ENCODE measurements at regions not wholly inside any gene's neighbourhood (a gene's known extent, or its start where the extent isn't known, plus 50 kb on each side); places are given as distances from the start of the nearest gene placed in this dataset.

GRCh38 chr5:96088706-96089498 is 127.3 kb upstream of the ELL2 start:
- DNase-seq: no peak

DNA sequence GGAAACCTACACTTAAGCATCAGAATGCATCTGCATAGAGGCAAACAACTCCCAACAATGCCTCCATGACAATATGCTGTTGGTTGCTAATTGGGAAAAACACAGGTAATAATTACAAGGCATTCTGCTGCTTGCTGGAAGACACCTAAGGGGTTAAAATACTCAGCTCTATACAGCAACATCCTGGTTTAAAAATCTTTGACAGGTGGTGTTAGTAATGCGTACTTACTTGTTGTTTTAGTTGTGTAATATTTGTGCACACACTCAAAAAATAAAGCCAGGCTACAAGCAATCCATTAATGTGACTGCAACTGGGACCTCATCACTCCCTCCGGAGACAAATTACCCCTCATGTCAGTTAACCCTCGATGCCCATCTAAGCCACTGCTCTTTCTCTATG is 126.3 kb upstream of the ELL2 start:
- no peak for DNase-seq

DNA sequence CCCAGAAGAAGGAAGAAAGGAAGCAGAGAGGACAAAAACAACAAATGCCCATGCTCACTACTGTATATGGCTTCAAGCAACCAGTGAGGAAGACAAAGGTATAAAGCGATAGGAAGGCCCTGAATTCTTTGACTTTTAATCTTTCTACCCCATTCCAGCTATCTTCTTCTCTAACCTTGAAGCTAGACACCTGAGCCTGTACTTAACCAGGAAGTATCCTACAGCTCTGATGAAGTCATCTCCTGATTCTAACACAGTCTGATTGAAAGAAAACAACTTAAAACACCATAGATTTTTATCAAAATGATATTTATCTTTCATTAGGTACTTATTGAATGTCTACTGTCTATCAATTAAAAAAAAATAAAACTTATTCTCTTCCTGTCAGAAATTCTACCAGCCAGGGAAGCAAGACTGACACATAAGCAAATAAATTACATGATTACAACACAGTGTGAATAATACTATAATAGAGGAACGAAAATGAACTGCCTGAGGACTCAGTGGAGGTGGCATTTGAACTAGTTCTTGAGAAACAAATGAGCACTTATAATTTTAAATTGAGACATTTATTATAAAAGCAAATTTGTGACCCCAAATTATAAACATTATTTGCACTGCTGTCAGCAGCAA is 123.3 kb upstream of the ELL2 start:
- peak; percentile 82 for DNase-seq

DNA sequence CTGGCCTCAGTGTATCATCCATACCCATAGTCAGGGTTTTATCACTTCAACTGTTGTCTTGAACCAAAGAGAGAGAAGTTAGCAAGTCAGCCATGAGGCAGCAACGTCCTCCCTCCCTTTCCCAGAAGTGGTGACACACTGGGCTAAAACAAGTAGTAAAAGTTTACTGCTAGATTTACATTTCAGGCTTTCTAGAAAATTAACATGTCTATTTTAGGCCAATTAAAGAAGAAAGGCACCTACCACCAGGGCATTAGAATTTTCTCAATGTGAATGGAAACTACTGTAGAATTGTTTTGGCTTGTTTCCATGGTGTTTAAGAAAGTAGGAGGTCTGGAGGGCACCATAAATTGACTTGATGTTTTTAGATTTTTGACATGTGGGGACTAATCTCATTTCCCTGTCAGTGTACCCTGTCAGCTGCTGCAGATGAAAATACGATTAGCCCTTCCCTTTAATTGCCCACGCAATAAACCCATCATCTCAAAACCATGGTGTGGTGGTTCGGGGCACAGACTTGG is 121.8 kb upstream of the ELL2 start:
- peak; percentile 28 for DNase-seq

DNA sequence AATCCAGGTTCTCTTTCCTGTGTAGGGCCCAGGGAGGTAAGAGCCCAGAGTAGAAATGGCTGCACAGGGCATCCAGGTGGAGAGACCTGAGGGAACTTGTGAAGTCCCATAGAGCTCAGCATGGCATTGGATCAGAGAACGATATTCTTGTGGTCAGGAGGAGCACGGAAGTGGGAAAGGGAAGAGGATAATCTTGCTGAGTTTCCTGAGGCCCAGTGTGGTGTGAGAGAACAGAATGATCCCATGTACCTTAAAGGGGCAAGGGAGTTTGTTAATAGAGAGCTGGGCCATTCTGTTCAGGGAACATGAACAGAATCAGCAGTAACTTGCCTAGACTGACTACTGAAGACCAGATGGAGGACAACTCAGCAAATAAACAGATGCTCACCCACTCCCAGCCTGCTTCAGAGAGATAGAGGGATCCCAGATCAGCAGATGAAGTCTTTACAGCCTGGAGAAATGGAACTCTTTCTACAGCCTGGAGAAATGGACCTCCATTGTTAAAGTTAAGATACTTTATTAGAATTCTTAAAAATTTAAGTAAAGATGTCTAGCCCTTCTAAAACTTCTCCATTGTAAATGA is 119.7 kb upstream of the ELL2 start:
- no peak for DNase-seq

DNA sequence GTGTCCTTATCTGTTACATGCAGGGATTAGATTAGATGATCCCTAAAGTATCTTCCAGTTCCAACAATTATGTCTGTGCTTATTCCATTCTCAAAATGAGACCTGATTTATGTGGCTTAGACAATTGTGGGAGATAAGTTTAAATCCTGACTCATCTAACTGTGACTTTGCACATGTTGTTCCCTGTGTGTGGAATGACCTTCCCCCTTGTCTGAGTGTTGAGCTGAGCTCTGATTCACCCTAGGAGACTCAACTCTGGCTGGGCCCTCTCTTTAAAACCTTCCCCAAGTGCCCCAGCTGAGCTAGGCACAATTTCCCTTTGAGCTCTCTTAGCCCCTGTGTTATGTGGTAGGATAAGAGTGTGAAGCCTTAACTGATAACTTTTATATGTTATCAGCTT is 118.9 kb upstream of the ELL2 start:
- peak; percentile 65 for DNase-seq

DNA sequence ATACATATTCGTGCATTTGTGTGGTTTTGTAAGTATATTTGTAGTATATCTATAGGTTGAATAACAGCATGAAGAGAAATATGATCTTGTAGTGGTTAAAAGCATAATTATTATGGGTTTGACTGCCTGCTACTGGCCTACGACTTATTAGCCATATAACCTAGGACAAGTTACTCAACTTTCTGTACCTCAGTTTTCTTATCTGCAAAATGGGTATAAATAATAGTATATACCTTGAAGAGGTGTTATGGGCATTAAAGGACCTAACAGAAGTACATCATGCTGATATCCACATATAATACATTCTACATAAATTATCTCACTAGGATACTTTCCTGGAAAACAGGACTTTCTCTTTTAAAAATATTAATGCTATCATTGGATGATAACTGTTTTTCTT is 118.3 kb upstream of the ELL2 start:
- no peak for DNase-seq

- peak; percentile 89 for DNase-seq
Observed at GRCh38 chr5:96079075-96079474, 117.4 kb upstream of the ELL2 start.

DNA sequence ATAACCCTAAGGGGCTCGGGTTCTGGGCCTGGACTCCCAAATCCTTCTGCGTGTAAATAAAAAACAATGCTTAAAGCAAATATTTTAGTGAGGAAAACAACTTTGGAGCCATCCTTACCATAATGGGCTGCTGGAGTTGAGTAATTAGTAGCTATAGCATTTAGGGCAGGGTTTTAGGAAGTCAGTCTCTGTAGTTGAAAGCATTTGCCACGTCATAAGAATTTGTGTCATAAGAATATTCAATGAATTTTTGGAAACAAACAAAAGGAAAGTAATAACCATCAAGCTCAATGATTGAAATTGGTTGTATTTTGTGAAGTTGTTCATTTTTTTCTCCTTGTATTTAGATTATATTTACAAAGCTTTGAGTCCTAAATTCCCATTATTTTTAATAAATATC is 114.8 kb upstream of the ELL2 start:
- DNase-seq: peak; percentile 63

GRCh38 chr5:96075579-96076289 is 114.1 kb upstream of the ELL2 start:
- DNase-seq: peak; percentile 62

DNA sequence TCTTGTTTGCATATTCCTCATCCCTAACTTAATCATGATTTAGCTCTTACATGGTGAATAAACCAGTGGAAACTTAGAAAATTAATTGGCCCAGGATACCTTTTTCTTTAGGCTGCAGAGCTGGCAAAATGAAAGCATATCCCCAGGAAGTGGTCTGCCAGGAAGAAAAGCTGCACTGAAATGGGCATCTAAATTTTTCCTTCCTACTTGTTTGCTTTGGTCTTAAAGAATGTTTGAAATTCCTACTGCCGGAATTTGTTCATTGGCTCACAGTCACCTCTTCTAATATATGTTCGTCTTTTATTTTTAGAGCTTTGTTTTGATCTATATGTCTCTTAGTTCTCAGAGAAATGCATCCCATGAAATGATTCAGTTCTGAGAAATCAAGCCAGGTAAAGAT is 113.2 kb upstream of the ELL2 start:
- no peak for DNase-seq

DNA sequence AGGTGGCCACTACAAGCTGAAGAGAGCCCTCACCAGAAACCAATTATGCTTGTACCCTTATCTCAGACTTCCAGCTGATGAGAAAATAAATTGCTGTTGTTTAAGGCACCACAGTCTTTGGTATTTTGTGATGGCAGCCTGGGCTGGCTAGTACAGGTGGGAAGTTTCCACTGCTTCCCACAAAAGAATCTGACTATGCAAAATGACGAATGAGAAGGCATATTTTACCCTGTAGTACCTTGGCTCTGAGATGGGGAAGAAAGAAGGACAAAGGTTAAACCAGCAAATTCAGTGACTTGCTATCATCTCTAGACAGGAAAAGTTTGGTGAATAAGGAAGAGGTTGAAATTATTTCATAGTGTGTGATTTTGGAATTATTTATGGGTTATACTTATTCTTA is 112.8 kb upstream of the ELL2 start:
- DNase-seq: no peak

- DNase-seq: no peak
Observed at GRCh38 chr5:96072791-96073165, 111.1 kb upstream of the ELL2 start.

GRCh38 chr5:96072138-96072790 is 110.6 kb upstream of the ELL2 start:
- DNase-seq: no peak

DNA sequence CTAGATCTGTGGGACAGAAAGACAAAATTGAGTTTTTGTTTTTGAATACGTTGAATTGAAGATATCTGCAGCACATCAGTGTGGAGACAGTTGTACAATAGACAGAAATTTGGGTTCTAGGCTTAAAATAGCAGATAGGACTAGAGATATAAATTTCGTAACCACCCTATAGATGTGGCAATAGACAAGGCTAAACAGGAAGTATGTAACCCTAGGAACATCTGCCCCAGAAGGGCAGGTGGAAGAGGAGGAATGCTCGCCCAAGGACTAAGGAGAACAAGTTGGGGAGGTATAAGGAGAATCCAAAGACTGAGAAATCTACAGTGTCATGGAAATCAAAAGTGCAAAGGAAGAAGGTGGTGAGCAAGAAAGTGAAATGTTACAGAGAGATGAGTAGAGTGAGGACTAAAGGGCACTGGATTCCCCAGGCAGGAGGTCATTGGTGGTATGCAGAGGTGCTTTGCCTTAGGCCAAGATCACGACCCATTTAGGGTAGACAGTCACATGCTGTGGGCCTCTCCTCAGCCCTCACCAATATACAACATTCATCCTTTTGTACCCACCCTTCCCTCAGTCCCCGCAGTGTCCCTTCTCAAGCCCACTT is 109.1 kb upstream of the ELL2 start:
- DNase-seq: peak; percentile 58

GRCh38 chr5:96067894-96068614 is 106.4 kb upstream of the ELL2 start:
- DNase-seq: peak; percentile 47

DNA sequence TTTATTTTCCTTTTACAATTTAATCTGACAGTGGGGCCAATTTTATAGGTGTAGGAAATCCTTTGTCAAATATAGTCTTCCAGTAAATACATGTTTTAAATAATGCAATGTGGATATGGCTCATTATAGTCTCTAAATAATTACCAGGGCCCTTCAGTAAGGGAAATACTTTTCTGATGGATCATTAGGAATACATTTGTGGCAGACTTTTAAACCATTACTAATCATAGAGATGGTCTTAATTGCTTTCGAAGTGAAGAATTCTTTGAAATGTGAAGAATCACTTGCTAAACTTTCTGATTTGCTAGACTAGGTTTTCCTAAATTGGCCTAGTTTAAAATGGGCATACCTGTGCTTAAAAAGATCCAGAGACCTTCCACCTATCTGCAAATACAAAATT is 105.6 kb upstream of the ELL2 start:
- DNase-seq: no peak

GRCh38 chr5:96066386-96066719 is 104.7 kb upstream of the ELL2 start:
- no peak for DNase-seq

GRCh38 chr5:96065685-96066385 is 104.2 kb upstream of the ELL2 start:
- no peak for DNase-seq

GRCh38 chr5:96064877-96065276 is 103.2 kb upstream of the ELL2 start:
- DNase-seq: no peak

GRCh38 chr5:96062836-96063235 is 101.2 kb upstream of the ELL2 start:
- DNase-seq: no peak

Measured in inflammatory macrophage treated with lipopolysaccharide for 4 hours (primary cell).